ENCODE measurements at regions not wholly inside any gene's neighbourhood (a gene's known extent, or its start where the extent isn't known, plus 50 kb on each side); places are given as distances from the start of the nearest gene placed in this dataset.

DNA sequence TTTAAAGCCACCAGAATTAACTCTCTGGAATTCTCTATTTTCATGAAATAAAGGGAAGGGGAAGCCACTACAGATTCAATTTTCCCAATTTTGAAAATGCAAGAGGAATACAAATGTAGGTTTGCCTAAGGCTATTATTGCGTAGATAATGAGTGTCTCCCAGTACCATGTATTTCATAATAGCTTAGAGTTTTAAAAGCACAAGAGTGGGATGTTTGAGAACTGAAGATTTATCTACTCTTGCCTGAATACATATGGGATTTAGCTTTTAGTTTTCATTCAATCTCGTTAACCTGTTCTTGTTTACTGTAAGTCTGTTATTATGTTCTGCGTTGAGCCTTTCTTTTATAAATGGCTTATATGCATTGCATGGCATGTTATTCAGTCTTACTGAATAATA is 795.1 kb downstream of the BRINP3 start:
- no peak for TF ChIP-seq POLR2A (IDR thresholded peaks at IDR 0.05)
- TF ChIP-seq, protein P1, sequence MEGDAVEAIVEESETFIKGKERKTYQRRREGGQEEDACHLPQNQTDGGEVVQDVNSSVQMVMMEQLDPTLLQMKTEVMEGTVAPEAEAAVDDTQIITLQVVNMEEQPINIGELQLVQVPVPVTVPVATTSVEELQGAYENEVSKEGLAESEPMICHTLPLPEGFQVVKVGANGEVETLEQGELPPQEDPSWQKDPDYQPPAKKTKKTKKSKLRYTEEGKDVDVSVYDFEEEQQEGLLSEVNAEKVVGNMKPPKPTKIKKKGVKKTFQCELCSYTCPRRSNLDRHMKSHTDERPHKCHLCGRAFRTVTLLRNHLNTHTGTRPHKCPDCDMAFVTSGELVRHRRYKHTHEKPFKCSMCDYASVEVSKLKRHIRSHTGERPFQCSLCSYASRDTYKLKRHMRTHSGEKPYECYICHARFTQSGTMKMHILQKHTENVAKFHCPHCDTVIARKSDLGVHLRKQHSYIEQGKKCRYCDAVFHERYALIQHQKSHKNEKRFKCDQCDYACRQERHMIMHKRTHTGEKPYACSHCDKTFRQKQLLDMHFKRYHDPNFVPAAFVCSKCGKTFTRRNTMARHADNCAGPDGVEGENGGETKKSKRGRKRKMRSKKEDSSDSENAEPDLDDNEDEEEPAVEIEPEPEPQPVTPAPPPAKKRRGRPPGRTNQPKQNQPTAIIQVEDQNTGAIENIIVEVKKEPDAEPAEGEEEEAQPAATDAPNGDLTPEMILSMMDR (IDR thresholded peaks at IDR 0.05) = no peak

Data from esophagus squamous epithelium (tissue), 4 donors.